GM21447 (cell line): ENCODE measurements at regions not wholly inside any gene's neighbourhood (a gene's known extent, or its start where the extent isn't known, plus 50 kb on each side); places are given as distances from the start of the nearest gene placed in this dataset.

Experiments
- ATAC-seq: cut with Tn5 transposase; IDR thresholded peaks from one replicate; pipeline ENCODE4 v1.9.1; 2021; ENCODE audit not compliant: unreplicated experiment

- no peak for ATAC-seq
Measured at GRCh38 chr6:135796643-135797305, 54.7 kb upstream of the PDE7B start.

GRCh38 chr6:135797361-135797760, 54.1 kb upstream of the PDE7B start:
- no peak for ATAC-seq

GRCh38 chr6:135798751-135799515, 52.6 kb upstream of the PDE7B start:
- peak; percentile 55 for ATAC-seq
